ENCODE measurements at regions not wholly inside any gene's neighbourhood (a gene's known extent, or its start where the extent isn't known, plus 50 kb on each side); places are given as distances from the start of the nearest gene placed in this dataset.
"Not testable (repeated sequence)": the region's sequence is repeated elsewhere in the genome, so short reads cannot be mapped to it uniquely, and the experiment has no call there.

DNA sequence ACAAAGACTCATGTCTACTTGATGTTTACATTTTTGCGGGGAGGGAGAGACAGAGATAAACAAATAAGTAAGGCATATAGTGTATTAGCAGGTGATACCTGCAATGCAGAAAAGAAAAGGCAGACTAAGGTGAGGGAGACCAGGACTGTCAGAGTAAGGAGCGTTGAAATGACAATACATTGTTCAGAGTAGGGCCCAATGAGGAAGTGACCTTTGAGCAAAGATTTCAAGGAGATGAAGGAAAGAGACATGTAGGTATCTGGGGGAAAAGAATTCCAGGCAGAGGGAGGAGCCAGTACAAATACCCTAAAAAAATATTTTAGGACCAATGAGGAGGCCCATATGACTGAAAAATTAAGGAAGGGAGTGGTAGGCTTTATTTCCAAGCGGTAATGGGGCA, 162.7 kb upstream of the PRSS1 start:
- DNase-seq (ENCODE audit: low read depth), result no peak
- TF ChIP-seq, protein P1, sequence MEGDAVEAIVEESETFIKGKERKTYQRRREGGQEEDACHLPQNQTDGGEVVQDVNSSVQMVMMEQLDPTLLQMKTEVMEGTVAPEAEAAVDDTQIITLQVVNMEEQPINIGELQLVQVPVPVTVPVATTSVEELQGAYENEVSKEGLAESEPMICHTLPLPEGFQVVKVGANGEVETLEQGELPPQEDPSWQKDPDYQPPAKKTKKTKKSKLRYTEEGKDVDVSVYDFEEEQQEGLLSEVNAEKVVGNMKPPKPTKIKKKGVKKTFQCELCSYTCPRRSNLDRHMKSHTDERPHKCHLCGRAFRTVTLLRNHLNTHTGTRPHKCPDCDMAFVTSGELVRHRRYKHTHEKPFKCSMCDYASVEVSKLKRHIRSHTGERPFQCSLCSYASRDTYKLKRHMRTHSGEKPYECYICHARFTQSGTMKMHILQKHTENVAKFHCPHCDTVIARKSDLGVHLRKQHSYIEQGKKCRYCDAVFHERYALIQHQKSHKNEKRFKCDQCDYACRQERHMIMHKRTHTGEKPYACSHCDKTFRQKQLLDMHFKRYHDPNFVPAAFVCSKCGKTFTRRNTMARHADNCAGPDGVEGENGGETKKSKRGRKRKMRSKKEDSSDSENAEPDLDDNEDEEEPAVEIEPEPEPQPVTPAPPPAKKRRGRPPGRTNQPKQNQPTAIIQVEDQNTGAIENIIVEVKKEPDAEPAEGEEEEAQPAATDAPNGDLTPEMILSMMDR (IDR thresholded peaks at IDR 0.05; ENCODE audit: insufficient read depth, low read depth, low read length, missing control alignments), result no peak
- no peak overlapping the region for H3K4me3 ChIP-seq (ENCODE audit: low read depth, low read length)

DNA sequence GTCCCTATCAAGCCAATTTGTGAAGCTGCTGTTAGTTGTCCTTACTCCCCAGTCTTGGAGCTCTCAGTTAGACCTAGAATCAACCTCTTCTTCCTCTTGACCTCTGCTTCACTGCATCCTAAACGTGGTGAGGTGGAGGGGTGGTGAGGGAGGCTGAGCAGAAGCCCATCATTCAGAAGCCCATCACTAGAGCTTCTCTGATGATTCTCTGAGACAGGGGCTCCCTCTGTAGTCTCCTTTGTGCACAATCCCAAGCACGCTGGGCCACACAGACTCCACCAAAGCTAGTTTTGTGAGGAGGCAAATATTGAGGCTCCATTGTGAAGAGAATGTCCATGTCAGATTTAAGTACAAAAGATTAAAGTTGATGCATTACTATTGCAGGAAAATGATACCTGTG, 163.8 kb upstream of the PRSS1 start:
- TF ChIP-seq, protein P1 (IDR thresholded peaks at IDR 0.05; ENCODE audit: insufficient read depth, low read depth, low read length, missing control alignments), result peak; percentile 18
- DNase-seq (ENCODE audit: low read depth), result no peak
- H3K4me3 ChIP-seq (ENCODE audit: low read depth, low read length), result no peak overlapping the region

DNA sequence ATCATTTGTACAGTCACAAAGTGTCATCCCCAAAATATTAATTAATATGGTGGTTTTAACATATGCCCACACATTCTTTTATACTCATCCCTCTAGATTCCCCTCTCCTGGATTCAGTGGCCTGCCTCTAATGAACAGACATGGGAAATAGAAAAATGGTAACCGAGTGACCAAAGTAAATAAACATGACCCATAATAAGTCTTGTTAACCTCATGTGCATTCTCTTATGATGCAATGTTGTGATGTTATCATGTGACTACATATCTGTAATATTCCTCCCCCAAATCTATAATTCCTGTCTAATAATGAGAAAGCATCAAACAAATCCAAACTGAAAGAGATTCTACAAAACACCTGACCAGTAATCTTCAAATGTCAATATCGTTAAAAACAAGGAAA, 164.5 kb upstream of the PRSS1 start:
- no peak for DNase-seq (ENCODE audit: low read depth)
- TF ChIP-seq, protein P1 (IDR thresholded peaks at IDR 0.05; ENCODE audit: insufficient read depth, low read depth, low read length, missing control alignments), result no peak
- no peak overlapping the region for H3K4me3 ChIP-seq (ENCODE audit: low read depth, low read length)

DNA sequence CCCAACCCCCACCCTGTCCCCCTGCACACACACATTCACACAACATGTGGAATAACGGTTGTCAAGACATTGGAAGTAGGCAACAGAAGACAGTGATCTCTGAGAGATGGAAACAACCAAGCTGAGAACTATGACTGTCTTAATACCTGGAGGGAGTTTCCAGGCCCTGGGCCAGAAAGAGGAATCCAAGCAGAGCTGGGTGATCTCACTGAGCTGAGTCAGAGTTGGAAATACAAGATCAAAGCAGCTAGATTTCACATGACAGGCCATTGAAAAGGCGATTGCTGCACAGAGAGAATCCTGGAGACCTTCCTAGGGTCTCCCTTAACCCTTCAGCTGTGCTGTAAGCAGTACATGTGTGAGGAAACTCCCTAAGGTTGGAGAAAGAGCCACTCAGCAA, 165.8 kb upstream of the PRSS1 start:
- peak; percentile 79 for DNase-seq (ENCODE audit: low read depth)
- no peak overlapping the region for H3K4me3 ChIP-seq (ENCODE audit: low read depth, low read length)
- TF ChIP-seq, protein P1 (IDR thresholded peaks at IDR 0.05; ENCODE audit: insufficient read depth, low read depth, low read length, missing control alignments), result no peak

DNA sequence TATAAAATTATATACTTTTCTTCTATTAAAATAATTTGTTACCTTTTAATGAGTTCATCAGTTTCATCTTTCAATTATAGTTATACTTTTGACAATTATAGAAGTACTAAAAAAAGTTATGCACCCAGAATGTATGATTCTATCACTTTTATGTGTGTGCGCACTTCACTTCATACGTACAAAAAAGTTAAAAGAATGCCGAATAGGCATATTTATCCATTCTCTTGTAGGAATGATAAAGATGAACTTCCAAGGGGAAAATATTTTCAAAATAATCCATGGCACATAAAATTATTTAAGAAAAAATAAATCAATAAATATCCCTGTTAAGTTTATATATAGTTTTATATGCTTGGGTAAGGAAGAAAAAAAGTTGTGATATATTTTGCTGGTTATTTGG, 166.9 kb upstream of the PRSS1 start:
- TF ChIP-seq, protein P1 (IDR thresholded peaks at IDR 0.05; ENCODE audit: insufficient read depth, low read depth, low read length, missing control alignments), result no peak
- DNase-seq (ENCODE audit: low read depth), result no peak
- H3K4me3 ChIP-seq (ENCODE audit: low read depth, low read length), result no peak overlapping the region

DNA sequence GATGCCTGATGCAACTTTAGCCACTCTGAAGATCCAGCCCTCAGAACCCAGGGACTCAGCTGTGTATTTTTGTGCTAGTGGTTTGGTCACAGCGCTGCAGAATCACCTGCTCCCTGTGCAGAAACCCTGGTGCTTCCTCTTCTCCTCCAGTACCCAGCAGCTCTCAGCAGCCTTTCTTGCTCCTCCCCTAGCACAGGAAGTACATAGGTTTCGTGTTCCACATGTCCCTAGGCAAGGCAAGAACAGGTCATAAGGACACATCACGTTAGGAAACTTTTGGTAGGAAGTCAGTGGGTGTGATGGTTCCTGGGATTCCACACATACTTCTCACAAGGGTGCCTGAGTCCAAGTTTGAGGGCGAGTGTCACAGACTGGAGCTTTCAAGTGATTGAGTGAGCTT, 167.9 kb upstream of the PRSS1 start:
- peak; percentile 50 for DNase-seq (ENCODE audit: low read depth)
- H3K4me3 ChIP-seq (ENCODE audit: low read depth, low read length), result no peak overlapping the region
- TF ChIP-seq, protein P1 (IDR thresholded peaks at IDR 0.05; ENCODE audit: insufficient read depth, low read depth, low read length, missing control alignments), result no peak

DNA sequence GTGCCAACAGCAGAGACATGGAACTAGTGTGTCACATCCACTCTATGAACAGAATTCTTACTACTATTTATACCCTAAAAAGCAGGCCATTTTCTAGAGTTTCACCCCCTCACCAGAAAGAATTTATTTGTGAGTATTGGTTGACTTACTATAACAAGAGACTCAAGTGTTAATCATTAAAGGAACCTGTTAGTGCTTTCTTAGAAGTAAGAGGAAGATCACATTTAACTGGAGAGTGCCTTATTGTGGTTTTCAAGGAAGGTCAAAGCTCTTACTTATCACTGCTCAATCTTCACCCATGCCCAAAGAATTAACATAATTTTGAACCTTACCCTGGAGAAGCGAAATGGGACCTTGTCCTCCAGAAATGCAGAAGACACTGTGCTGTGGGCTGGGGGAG, 169.3 kb upstream of the PRSS1 start:
- no peak overlapping the region for H3K4me3 ChIP-seq (ENCODE audit: low read depth, low read length)
- DNase-seq (ENCODE audit: low read depth), result no peak
- TF ChIP-seq, protein P1 (IDR thresholded peaks at IDR 0.05; ENCODE audit: insufficient read depth, low read depth, low read length, missing control alignments), result no peak

DNA sequence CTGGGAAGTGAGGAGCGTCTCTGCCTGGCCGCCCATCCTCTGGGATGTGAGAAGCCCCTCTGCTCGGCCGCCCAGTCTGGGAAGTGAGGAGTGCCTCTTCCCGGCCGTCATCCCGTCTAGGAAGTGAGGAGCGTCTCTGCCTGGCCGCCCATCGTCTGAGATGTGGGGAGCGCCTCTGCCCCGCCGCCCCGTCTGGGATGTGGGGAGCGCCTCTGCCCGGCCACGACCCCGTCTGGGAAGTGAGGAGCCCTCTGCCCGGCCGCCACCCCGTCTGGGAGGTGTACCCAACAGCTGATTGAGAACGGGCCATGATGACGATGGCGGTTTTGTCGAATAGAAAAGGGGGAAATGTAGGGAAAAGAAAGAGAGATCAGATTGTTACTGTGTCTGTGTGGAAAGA, 173.9 kb upstream of the PRSS1 start:
- not testable (repeated sequence) for DNase-seq (ENCODE audit: low read depth); H3K4me3 ChIP-seq (ENCODE audit: low read depth, low read length)

Data from GM12865 (cell line).